Heart right ventricle (tissue), 16 donors: ENCODE measurements at regions not wholly inside any gene's neighbourhood (a gene's known extent, or its start where the extent isn't known, plus 50 kb on each side); places are given as distances from the start of the nearest gene placed in this dataset.

Experiments used
- ATAC-seq, 8 donors: fragments of 200-7000 bp; cut with Tn5 transposase; one replicate each; pipeline ENCODE4 v1.9.1; 2020; ENCODE audit warnings: mild to moderate bottlenecking in 8 of 8, moderate library complexity in 8 of 8, moderate number of reproducible peaks in 1 of 8
- DNase-seq, 2 donors: peaks; one replicate each; pipeline ENCODE4 v3.0.0-alpha.2; 2020
- H3K27ac ChIP-seq, 10 donors: fragments of 200-600 bp; sonication (generic) in 2 of 10; one replicate each; pipeline versions ENCODE4 v1.5.0 to v1.8.0; 2020 to 2022; ENCODE audit warnings: mild to moderate bottlenecking in 3 of 10
- H3K27me3 ChIP-seq, 7 donors: fragments of 200-600 bp; one replicate each; pipeline ENCODE4 v1.8.0; 2021 to 2022; ENCODE audit warnings: mild to moderate bottlenecking in 2 of 7
- H3K36me3 ChIP-seq, 9 donors: fragments of 200-600 bp; sonication (generic) in 1 of 9; one replicate each; pipeline versions ENCODE4 v1.5.0 to v1.8.0; 2020 to 2022; ENCODE audit warnings: mild to moderate bottlenecking in 2 of 9
- H3K4me1 ChIP-seq, 9 donors: fragments of 200-600 bp; sonication (generic) in 1 of 9; one replicate each; pipeline versions ENCODE4 v1.5.0 to v1.8.0; 2020 to 2022; ENCODE audit warnings: mild to moderate bottlenecking in 4 of 9
- H3K4me3 ChIP-seq, 10 donors: fragments of 200-600 bp; sonication (generic) in 2 of 10; one replicate each; pipeline versions ENCODE4 v1.5.0 to v1.8.0; 2020 to 2022; ENCODE audit warnings: mild to moderate bottlenecking in 7 of 10, moderate library complexity in 2 of 10
- H3K9me3 ChIP-seq, 11 donors: fragments of 200-600 bp in 10 of 11; sonication (generic) in 2 of 11; one replicate each; pipeline versions ENCODE4 v1.5.0 to v1.8.0; 2013 to 2022; ENCODE audit warnings: mild to moderate bottlenecking in 2 of 11, control low read depth in 1 of 11, moderate library complexity in 1 of 11
- CTCF ChIP-seq, 9 donors: fragments of 200-600 bp; sonication (generic) in 2 of 9; IDR thresholded peaks; one replicate each; pipeline versions ENCODE4 v1.5.0 to v1.8.0; 2021 to 2022; ENCODE audit warnings: antibody characterized with exemption in 9 of 9, mild to moderate bottlenecking in 5 of 9, moderate library complexity in 1 of 9
- WGBS, 2 donors: extraction: QIAGEN DNeasy Blood & Tissue Kit; methylation state at CpG; one replicate each; pipeline ENCODE4 v1.1.7; 2013; ENCODE audit warnings: inconsistent platforms in 1 of 2; 5-methylcytosine and 5-hydroxymethylcytosine counted together
- intact Hi-C, 10 donors: fragments of 100-400 bp; cut with DNase I; formaldehyde crosslinking; loops; one replicate each; pipeline versions ENCODE4 v1.11.1 to v1.14.2; 2022
- donor health status: Arrhythmogenic right ventricular cardiomyopathy.
- donor health status: ischemic (EF 13 %, LVEDD 7.1; RV severe dilation, severe dysfunction).
- donor health status: healthy with polysubstance abuse.
- donor health status: DM: no; HTN: yes; CAD: no.
- donor health status: DM: no; HTN: no; CAD: no.
- donor health status: ischemic (EF 25% LVEDD 6.9; RV normal size, moderate dysfunction).
- donor health status: ischemic (EF 25% LVEDD 5.7; RV mildly dilated, moderate dysfunction).
- donor health status: healthy.
- donor health status: DM: yes; HTN: yes; CAD: no.
- donor health status: Ischemic cardiomyopathy.
- donor health status: ischemic (EF 35%, LVEDD 5.7; RV mildly dilated, moderate dysfunction).
- donor health status: nonischemic (EF 11% LVEDD 7.7; RV severe dilation, severe dysfunction).
- donor health status: DM: yes; HTN: yes; CAD: no.
- donor health status: PGD.
- donor health status: ischemic (EF 29% LVEDD 5.4; RV normal size, mild dysfunction).
- donor health status: nonischemic (EF 23%, LVEDD 6.1; RV moderate dilation, normal function).

- Histone ChIP-seq H3K27ac (no peak overlapping the region), H3K36me3 (no peaks in the 10 kb centered on the region), H3K9me3 (peaks cover 0 to 6% (median 0%) of the 10 kb centered on the region in 11 donors), H3K4me3 (no peak overlapping the region), H3K4me1 (peaks cover 0 to under 1% (median 0%) of the 10 kb centered on the region in 9 donors), H3K27me3 (no peaks in the 10 kb centered on the region)
- no peak for TF ChIP-seq CTCF (IDR thresholded peaks at IDR 0.05)
- DNase-seq (no peak), ATAC-seq (no peak)
- WGBS, 2 donors: 87 to 91% methylated on average over 12 of the region's 12 CpGs
- intact Hi-C loops: loop anchor here in 2 of 10 donors (10.0 kb wide), 2 partner anchors 298 to 842 kb away; no protein-coding TSS in a partner anchor
Measured at GRCh38 chr2:12162269-12163247, 416.1 kb downstream of the LPIN1 start.

- ATAC-seq (no peak), DNase-seq (no peak)
- H3K9me3 ChIP-seq: peaks cover 0 to 6% (median 0%) of the 10 kb centered on the region in 11 donors
- intact Hi-C loops: loop anchor here in 2 of 10 donors (10.0 kb wide), 2 partner anchors 299 to 841 kb away; no protein-coding TSS in a partner anchor
- no peaks in the 10 kb centered on the region for H3K36me3 ChIP-seq
- H3K27me3 ChIP-seq: no peaks in the 10 kb centered on the region
- H3K27ac ChIP-seq: no peak overlapping the region
- no peak for TF ChIP-seq CTCF (IDR thresholded peaks at IDR 0.05)
- H3K4me1 ChIP-seq: peaks cover 1 to 12% (median 11%) of the 10 kb centered on the region in 9 donors
- no peak overlapping the region for H3K4me3 ChIP-seq
- WGBS, 2 donors: 95 to 96% methylated on average over 12 of the region's 12 CpGs
Measured at GRCh38 chr2:12163866-12164265, 417.4 kb downstream of the LPIN1 start.

GRCh38 chr2:12164689-12165088, 418.3 kb downstream of the LPIN1 start:
- TF ChIP-seq CTCF (IDR thresholded peaks at IDR 0.05): no peak
- H3K27me3 ChIP-seq: no peaks in the 10 kb centered on the region
- intact Hi-C loops: loop anchor here in 4 of 10 donors (5.0 to 10.0 kb wide), 4 partner anchors 300 to 840 kb away; partner anchors contain the start of gene TRIB2 (in 4 of the 4)
- ATAC-seq (no peak), DNase-seq (no peak)
- no peak overlapping the region for H3K4me3 ChIP-seq
- H3K27ac ChIP-seq: no peak overlapping the region
- peaks cover 9 to 20% (median 19%) of the 10 kb centered on the region in 9 donors for H3K4me1 ChIP-seq
- no peaks in the 10 kb centered on the region for H3K36me3 ChIP-seq
- peaks cover 0 to 5% (median 0%) of the 10 kb centered on the region in 11 donors for H3K9me3 ChIP-seq
- WGBS, 2 donors: 81 to 88% methylated on average over 5 of the region's 5 CpGs

GRCh38 chr2:12167525-12168317, 421.3 kb downstream of the LPIN1 start:
- no peaks in the 10 kb centered on the region for H3K9me3 ChIP-seq
- peak; percentile 26 to 27 for DNase-seq
- intact Hi-C loops: loop anchor here in 4 of 10 donors (5.0 to 10.0 kb wide), 4 partner anchors 303 to 837 kb away; partner anchors contain the start of gene TRIB2 (in 4 of the 4)

More at GRCh38 chr2:12167525-12168317, 421.3 kb downstream of the LPIN1 start:
- peak overlapping the region in 3 of 10 donors; percentile 81 to 85 (median 82) for H3K27ac ChIP-seq
- peaks cover 18 to 33% (median 27%) of the 10 kb centered on the region in 9 donors for H3K4me1 ChIP-seq
- H3K4me3 ChIP-seq: no peak overlapping the region
- WGBS, 2 donors: 73 to 80% methylated on average over 13 of the region's 13 CpGs
- TF ChIP-seq CTCF (IDR thresholded peaks at IDR 0.05): peak; percentile 9 to 59 (median 35)
- no peaks in the 10 kb centered on the region for H3K27me3 ChIP-seq
- H3K36me3 ChIP-seq: no peaks in the 10 kb centered on the region
- peak in 5 of 8 donors; percentile 21 to 69 (median 26) for ATAC-seq
